Calu3 (cell line): ENCODE measurements at regions not wholly inside any gene's neighbourhood (a gene's known extent, or its start where the extent isn't known, plus 50 kb on each side); places are given as distances from the start of the nearest gene placed in this dataset.

Experiments
- BruUV-seq: library from RNA; stranded (reverse); fragments of 400-500 nt; replicated peaks from 2 replicates; lab custom pipeline; 2021; lab: Mats Ljungman, UMichigan
- CTCF ChIA-PET: fragments of 300-600 bp; sonication (Branson Sonifier 250); formaldehyde crosslinking; loops from one replicate; lab custom pipeline; 2022; ENCODE audit warnings: antibody characterized with exemption; lab: Charles Lee
- DNase-seq: peaks from one replicate; pipeline ENCODE4 v3.0.0; 2022
- H3K27ac Mint-ChIP-seq: one replicate; pipeline ENCODE4 v1.8.0; 2022; ENCODE audit warnings: mixed read lengths; ENCODE audit not compliant: unreplicated experiment
- H3K27me3 Mint-ChIP-seq: one replicate; pipeline ENCODE4 v1.8.0; 2022; ENCODE audit warnings: mixed read lengths; ENCODE audit not compliant: unreplicated experiment
- H3K36me3 Mint-ChIP-seq: one replicate; pipeline ENCODE4 v1.8.0; 2022; ENCODE audit warnings: mild to moderate bottlenecking, moderate library complexity, mixed read lengths; ENCODE audit not compliant: insufficient read depth, unreplicated experiment
- H3K4me1 Mint-ChIP-seq: one replicate; pipeline ENCODE4 v1.8.0; 2022; ENCODE audit warnings: mild to moderate bottlenecking, low read depth, mixed read lengths; ENCODE audit not compliant: unreplicated experiment
- H3K4me3 Mint-ChIP-seq: one replicate; pipeline ENCODE4 v1.8.0; 2022; ENCODE audit warnings: mild to moderate bottlenecking, low read depth, moderate library complexity, mixed read lengths; ENCODE audit not compliant: unreplicated experiment
- H3K9me3 Mint-ChIP-seq: one replicate; pipeline ENCODE4 v1.8.0; 2022; ENCODE audit warnings: low read depth, mixed read lengths; ENCODE audit not compliant: unreplicated experiment
- CTCF ChIP-seq: fragments of 200-600 bp; IDR thresholded peaks from one replicate; pipeline ENCODE4 v1.8.0; 2022; ENCODE audit warnings: antibody characterized with exemption; ENCODE audit not compliant: unreplicated experiment
- intact Hi-C: fragments of 100-400 bp; cut with micrococcal nuclease; formaldehyde crosslinking; loops from one replicate; pipeline ENCODE4 v1.10.0; 2022; ENCODE audit not compliant: unreplicated experiment

GRCh38 chr16:85370881-85371651, 242.1 kb upstream of the GSE1 start:
- intact Hi-C loops: no loop called here
- no TSS peak for BruUV-seq
- H3K27me3 Mint-ChIP-seq: peaks cover 53% of the 10 kb centered on the region
- DNase-seq: no peak
- no peaks in the 10 kb centered on the region for H3K36me3 Mint-ChIP-seq
- CTCF ChIA-PET: interaction anchor here (0.7 to 1.4 kb wide), 2 partner anchors 20 to 137 kb away, joined by 3 read pairs; no protein-coding TSS in a partner anchor
- no peak for TF ChIP-seq CTCF
- no peak overlapping the region for H3K4me3 Mint-ChIP-seq
- H3K27ac Mint-ChIP-seq: no peak overlapping the region
- no peaks in the 10 kb centered on the region for H3K9me3 Mint-ChIP-seq
- no peaks in the 10 kb centered on the region for H3K4me1 Mint-ChIP-seq

- no peak overlapping the region for H3K4me3 Mint-ChIP-seq
- TF ChIP-seq CTCF: no peak
- CTCF ChIA-PET: interaction anchor here (1.2 kb wide), 1 partner anchor 44 kb away, joined by 3 read pairs; no protein-coding TSS in a partner anchor
- H3K27me3 Mint-ChIP-seq: peaks cover 53% of the 10 kb centered on the region
- no peaks in the 10 kb centered on the region for H3K4me1 Mint-ChIP-seq
- H3K27ac Mint-ChIP-seq: no peak overlapping the region
- DNase-seq: no peak
- intact Hi-C loops: no loop called here
- no peaks in the 10 kb centered on the region for H3K36me3 Mint-ChIP-seq
- BruUV-seq: no TSS peak
- no peaks in the 10 kb centered on the region for H3K9me3 Mint-ChIP-seq
These were observed 241.2 kb upstream of the GSE1 start for GRCh38 chr16:85371948-85372347.

GRCh38 chr16:85372627-85373372, 240.3 kb upstream of the GSE1 start:
- H3K4me1 Mint-ChIP-seq: no peaks in the 10 kb centered on the region
- no TSS peak for BruUV-seq
- TF ChIP-seq CTCF: no peak
- DNase-seq: peak; percentile 55
- no peaks in the 10 kb centered on the region for H3K9me3 Mint-ChIP-seq
- no peak overlapping the region for H3K27ac Mint-ChIP-seq
- H3K4me3 Mint-ChIP-seq: no peak overlapping the region
- H3K36me3 Mint-ChIP-seq: no peaks in the 10 kb centered on the region
- peaks cover 53% of the 10 kb centered on the region for H3K27me3 Mint-ChIP-seq
- intact Hi-C loops: no loop called here
- CTCF ChIA-PET: interaction anchor here (0.7 to 1.2 kb wide), 3 partner anchors 43 to 448 kb away, joined by 3 to 7 read pairs (median 3); no protein-coding TSS in a partner anchor

GRCh38 chr16:85373741-85374570, 239.2 kb upstream of the GSE1 start:
- Mint-ChIP-seq H3K9me3 (no peaks in the 10 kb centered on the region), H3K4me3 (no peak overlapping the region), H3K27me3 (peaks cover 53% of the 10 kb centered on the region), H3K36me3 (no peaks in the 10 kb centered on the region), H3K27ac (no peak overlapping the region), H3K4me1 (no peaks in the 10 kb centered on the region)
- CTCF ChIA-PET: no interaction called here
- intact Hi-C loops: no loop called here
- TF ChIP-seq CTCF: no peak
- no TSS peak for BruUV-seq
- no peak for DNase-seq
